Prostate gland (tissue), 2 donors: ENCODE measurements at regions not wholly inside any gene's neighbourhood (a gene's known extent, or its start where the extent isn't known, plus 50 kb on each side); places are given as distances from the start of the nearest gene placed in this dataset.

Experiments
- DNase-seq: peaks from one replicate; pipeline ENCODE4 v3.0.0-alpha.2; 2019; ENCODE audit warnings: low spot score
- H3K27ac ChIP-seq, 2 donors: fragments of 200-600 bp; sonication (generic); 2 replicates each; pipeline ENCODE4 v1.5.1; 2017 to 2019
- H3K27me3 ChIP-seq: fragments of 200-600 bp; sonication (generic); replicated peaks from 2 replicates; pipeline ENCODE4 v1.5.1; 2019; ENCODE audit not compliant: insufficient read depth
- H3K36me3 ChIP-seq, 2 donors: fragments of 200-600 bp; sonication (generic); 1 replicate in 1 of 2; 2 replicates in 1 of 2; pipeline versions ENCODE4 v1.5.1 to v1.8.1; 2017 to 2019
- H3K4me1 ChIP-seq: fragments of 200-600 bp; sonication (generic); replicated peaks from 2 replicates; pipeline ENCODE4 v1.5.1; 2019
- H3K4me3 ChIP-seq, 2 donors: fragments of 200-600 bp; sonication (generic); 2 replicates each; pipeline ENCODE4 v1.5.1; 2017 to 2019
- H3K9me3 ChIP-seq: fragments of 200-600 bp; sonication (generic); 2 replicates; pipeline ENCODE4 v1.5.1; 2017
- POLR2A ChIP-seq: fragments of 450-650 bp; IDR thresholded peaks from one replicate; pipeline ENCODE4 v1.6.1; 2016; ENCODE audit warnings: antibody characterized with exemption, mild to moderate bottlenecking
- POLR2AphosphoS5 ChIP-seq: sonication (generic); formaldehyde crosslinking; IDR thresholded peaks from one replicate; pipeline ENCODE4 v1.6.1; 2017; ENCODE audit warnings: antibody characterized with exemption
- WGBS: methylation state at CpG from one replicate; pipeline ENCODE4 v1.1.5; 2018; 5-methylcytosine and 5-hydroxymethylcytosine counted together
- intact Hi-C: fragments of 100-400 bp; cut with DNase I; formaldehyde crosslinking; loops from one replicate; pipeline ENCODE4 v1.14.2; 2022
- TF ChIP-seq, protein P1 (sequence below), 4 experiments: fragments of 200-600 bp in 2 of 4; fragments of 450-650 bp in 2 of 4; sonication (generic) in 2 of 4; IDR thresholded peaks; 1 replicate in 3 of 4; 2 replicates in 1 of 4; pipeline ENCODE4 v1.5.1; 2016 to 2019; ENCODE audit warnings: antibody characterized with exemption in 4 of 4, mild to moderate bottlenecking in 2 of 4, moderate library complexity in 2 of 4

DNA sequence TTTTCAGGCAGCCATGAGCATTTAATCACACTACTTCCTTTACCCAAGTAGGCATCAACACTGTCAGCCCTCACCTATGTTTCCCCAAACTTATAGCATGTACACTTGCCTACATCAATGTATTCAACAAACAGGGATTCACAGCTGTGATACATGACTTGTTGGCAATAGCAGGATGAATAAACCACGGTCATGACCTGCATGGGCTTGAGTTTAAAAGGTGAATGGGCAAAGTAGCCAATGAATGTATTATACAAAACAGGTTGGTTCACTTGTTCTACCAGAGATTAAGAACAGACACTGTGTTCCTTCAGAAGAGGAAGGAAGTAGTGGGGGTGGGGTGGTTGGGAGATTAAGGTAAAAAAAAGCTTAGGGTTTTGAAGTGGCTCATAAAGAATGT, 861.9 kb upstream of the SEMA6D start:
- Histone ChIP-seq H3K4me3 (no peak overlapping the region), H3K36me3 (no peaks in the 10 kb centered on the region), H3K4me1 (no peaks in the 10 kb centered on the region), H3K27ac (no peak overlapping the region), H3K9me3 (no peaks in the 10 kb centered on the region), H3K27me3 (no peaks in the 10 kb centered on the region)
- 31% methylated on average over 1 of the region's 1 CpG for WGBS
- DNase-seq, result no peak
- intact Hi-C loops, result no loop called here
- TF ChIP-seq POLR2AphosphoS5, result no peak
- TF ChIP-seq, protein P1, sequence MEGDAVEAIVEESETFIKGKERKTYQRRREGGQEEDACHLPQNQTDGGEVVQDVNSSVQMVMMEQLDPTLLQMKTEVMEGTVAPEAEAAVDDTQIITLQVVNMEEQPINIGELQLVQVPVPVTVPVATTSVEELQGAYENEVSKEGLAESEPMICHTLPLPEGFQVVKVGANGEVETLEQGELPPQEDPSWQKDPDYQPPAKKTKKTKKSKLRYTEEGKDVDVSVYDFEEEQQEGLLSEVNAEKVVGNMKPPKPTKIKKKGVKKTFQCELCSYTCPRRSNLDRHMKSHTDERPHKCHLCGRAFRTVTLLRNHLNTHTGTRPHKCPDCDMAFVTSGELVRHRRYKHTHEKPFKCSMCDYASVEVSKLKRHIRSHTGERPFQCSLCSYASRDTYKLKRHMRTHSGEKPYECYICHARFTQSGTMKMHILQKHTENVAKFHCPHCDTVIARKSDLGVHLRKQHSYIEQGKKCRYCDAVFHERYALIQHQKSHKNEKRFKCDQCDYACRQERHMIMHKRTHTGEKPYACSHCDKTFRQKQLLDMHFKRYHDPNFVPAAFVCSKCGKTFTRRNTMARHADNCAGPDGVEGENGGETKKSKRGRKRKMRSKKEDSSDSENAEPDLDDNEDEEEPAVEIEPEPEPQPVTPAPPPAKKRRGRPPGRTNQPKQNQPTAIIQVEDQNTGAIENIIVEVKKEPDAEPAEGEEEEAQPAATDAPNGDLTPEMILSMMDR (IDR thresholded peaks at IDR 0.05), result no peak
- TF ChIP-seq POLR2A, result no peak

DNA sequence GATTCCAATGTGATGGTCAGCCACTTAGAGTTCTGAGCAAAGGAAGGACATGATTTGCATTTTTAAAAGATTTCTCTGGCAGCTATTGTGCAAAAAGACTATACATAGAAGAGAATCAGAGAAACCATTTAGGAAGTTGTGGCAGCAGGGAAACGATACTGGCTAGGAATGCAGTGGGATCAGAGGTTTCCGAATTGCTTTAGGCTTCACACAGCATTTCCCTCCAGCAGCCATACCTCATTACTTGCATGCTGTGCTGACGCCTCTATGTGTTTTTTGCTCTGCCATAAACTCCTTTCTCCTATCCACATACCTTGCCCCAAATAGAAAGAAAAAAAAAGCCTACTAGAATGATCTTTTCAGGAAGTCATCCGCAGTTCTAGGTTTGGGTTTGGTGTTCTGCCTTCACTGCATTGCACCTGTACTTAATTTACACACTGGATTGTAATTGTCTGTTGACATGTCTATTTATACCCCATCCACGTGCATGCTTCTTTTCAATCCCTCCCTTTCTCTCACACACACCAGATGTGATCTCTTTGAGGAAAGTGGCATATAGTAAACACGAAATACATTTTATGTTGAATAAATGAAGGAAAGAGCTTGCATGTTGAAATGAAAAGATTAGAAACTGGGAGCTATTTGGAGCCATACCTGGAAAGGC, 860.3 kb upstream of the SEMA6D start:
- TF ChIP-seq, protein P1 (IDR thresholded peaks at IDR 0.05), result no peak
- TF ChIP-seq POLR2A (no peak), POLR2AphosphoS5 (no peak)
- intact Hi-C loops, result no loop called here
- 60% methylated on average over 6 of the region's 6 CpGs for WGBS
- Histone ChIP-seq H3K27ac (no peak overlapping the region), H3K4me1 (no peaks in the 10 kb centered on the region), H3K36me3 (no peaks in the 10 kb centered on the region), H3K27me3 (no peaks in the 10 kb centered on the region), H3K4me3 (no peak overlapping the region), H3K9me3 (no peaks in the 10 kb centered on the region)
- no peak for DNase-seq

DNA sequence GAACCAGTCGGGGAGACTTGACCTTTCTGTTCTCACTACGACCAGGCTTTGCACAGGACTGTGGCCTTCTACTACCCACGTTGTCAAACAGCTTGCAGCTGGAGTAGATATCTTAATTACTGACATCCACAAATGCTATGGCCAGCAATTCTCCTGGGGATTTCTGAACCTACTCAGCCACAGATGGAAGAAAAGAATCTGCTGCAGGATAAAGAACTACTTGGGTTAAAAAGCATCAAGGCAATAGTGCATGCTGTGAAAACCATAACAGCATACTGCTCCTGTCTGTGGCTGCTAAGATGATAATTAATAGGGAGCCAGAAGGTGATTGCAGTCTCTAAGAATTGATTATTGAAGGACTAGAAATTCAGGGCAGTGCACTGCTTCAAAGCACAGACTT, 859.2 kb upstream of the SEMA6D start:
- Histone ChIP-seq H3K4me3 (no peak overlapping the region), H3K9me3 (no peaks in the 10 kb centered on the region), H3K36me3 (no peaks in the 10 kb centered on the region), H3K4me1 (no peaks in the 10 kb centered on the region), H3K27ac (no peak overlapping the region), H3K27me3 (no peaks in the 10 kb centered on the region)
- TF ChIP-seq, protein P1 (IDR thresholded peaks at IDR 0.05), result no peak
- TF ChIP-seq POLR2A (no peak), POLR2AphosphoS5 (no peak)
- 50% methylated on average over 3 of the region's 3 CpGs for WGBS
- DNase-seq, result no peak
- intact Hi-C loops, result no loop called here

DNA sequence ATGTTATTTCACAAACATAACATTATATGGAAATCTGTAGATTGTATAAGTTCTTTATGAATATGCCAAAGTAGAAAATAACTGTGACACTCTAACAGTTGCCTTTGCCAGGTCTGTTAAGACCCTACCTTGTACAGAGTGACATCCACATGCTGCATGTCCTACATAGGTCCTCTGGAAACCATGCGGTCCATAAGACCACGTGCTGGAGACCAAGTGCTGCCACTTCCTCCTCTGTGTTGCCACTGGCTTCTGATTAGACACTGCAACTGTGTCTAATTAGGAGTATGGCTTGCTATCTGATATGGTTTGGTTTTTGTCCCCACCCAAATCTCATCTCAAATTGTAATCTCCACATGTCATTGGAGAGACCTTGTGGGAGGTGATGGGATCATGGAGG, 855.5 kb upstream of the SEMA6D start:
- Histone ChIP-seq H3K4me3 (no peak overlapping the region), H3K27ac (no peak overlapping the region), H3K27me3 (no peaks in the 10 kb centered on the region), H3K4me1 (no peaks in the 10 kb centered on the region), H3K36me3 (no peaks in the 10 kb centered on the region), H3K9me3 (no peaks in the 10 kb centered on the region)
- intact Hi-C loops, result no loop called here
- WGBS, result 87% methylated on average over 2 of the region's 2 CpGs
- TF ChIP-seq, protein P1 (IDR thresholded peaks at IDR 0.05), result no peak
- TF ChIP-seq POLR2A, result no peak
- no peak for TF ChIP-seq POLR2AphosphoS5
- DNase-seq, result no peak

DNA sequence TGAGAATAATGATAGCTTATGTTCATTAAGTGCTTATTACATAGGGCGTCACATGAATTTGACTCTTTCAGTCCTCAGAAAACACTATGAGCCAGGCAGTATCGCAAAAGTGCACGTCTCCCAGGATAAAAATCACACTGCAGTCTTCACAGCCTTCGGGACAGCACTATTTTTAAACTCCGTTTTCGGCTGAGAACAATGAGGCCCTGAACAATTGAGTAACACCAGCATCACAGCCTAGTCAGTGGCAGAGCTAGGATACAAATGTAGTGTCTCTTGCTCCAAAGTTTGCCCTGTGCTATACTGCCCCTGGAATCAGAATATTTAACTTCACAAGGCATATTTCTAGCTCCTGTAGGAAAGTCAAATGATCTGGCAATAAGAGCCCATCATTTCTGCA, 852.1 kb upstream of the SEMA6D start:
- TF ChIP-seq POLR2AphosphoS5 (no peak), POLR2A (no peak)
- TF ChIP-seq, protein P1 (IDR thresholded peaks at IDR 0.05), result no peak
- Histone ChIP-seq H3K4me3 (no peak overlapping the region), H3K36me3 (no peaks in the 10 kb centered on the region), H3K27me3 (no peaks in the 10 kb centered on the region), H3K9me3 (no peaks in the 10 kb centered on the region), H3K4me1 (no peaks in the 10 kb centered on the region), H3K27ac (no peak overlapping the region)
- WGBS, result 71% methylated on average over 6 of the region's 6 CpGs
- intact Hi-C loops, result no loop called here
- DNase-seq, result no peak
